Neutrophil (primary cell): ENCODE measurements at regions not wholly inside any gene's neighbourhood (a gene's known extent, or its start where the extent isn't known, plus 50 kb on each side); places are given as distances from the start of the nearest gene placed in this dataset.

ENCODE experiments used
- H3K27ac ChIP-seq: fragments of 200-600 bp; sonication (generic); 2 replicates; pipeline ENCODE4 v1.5.1; 2016; ENCODE audit warnings: mild to moderate bottlenecking, moderate library complexity
- H3K27me3 ChIP-seq: fragments of 200-600 bp; sonication (generic); 2 replicates; pipeline ENCODE4 v1.6.0; 2016; ENCODE audit warnings: mild to moderate bottlenecking
- H3K36me3 ChIP-seq: fragments of 200-600 bp; sonication (generic); 2 replicates; pipeline ENCODE4 v1.5.1; 2017
- H3K4me1 ChIP-seq, 2 experiments: fragments of 200-600 bp in 1 of 2; sonication (generic) in 1 of 2; 1 replicate in 1 of 2; 2 replicates in 1 of 2; pipeline versions ENCODE4 v1.5.1 to v1.6.1; 2013 to 2016; ENCODE audit warnings: low read depth in 1 of 2, low read length in 1 of 2, mild to moderate bottlenecking in 1 of 2, moderate library complexity in 1 of 2; ENCODE audit not compliant: control insufficient read depth in 1 of 2, insufficient read depth in 1 of 2
- H3K4me3 ChIP-seq, 2 experiments: fragments of 200-600 bp in 1 of 2; sonication (generic) in 1 of 2; 1 replicate in 1 of 2; 2 replicates in 1 of 2; pipeline ENCODE4 v1.5.1; 2013 to 2016; ENCODE audit warnings: low read depth in 1 of 2, low read length in 1 of 2, mild to moderate bottlenecking in 1 of 2, moderate library complexity in 1 of 2
- H3K9me3 ChIP-seq: fragments of 200-600 bp; sonication (generic); 2 replicates; pipeline ENCODE4 v1.5.1; 2016
- CTCF ChIP-seq: fragments of 200-600 bp; sonication (generic); IDR thresholded peaks from 2 replicates; pipeline ENCODE4 v1.5.1; 2016; ENCODE audit warnings: antibody characterized with exemption

DNA sequence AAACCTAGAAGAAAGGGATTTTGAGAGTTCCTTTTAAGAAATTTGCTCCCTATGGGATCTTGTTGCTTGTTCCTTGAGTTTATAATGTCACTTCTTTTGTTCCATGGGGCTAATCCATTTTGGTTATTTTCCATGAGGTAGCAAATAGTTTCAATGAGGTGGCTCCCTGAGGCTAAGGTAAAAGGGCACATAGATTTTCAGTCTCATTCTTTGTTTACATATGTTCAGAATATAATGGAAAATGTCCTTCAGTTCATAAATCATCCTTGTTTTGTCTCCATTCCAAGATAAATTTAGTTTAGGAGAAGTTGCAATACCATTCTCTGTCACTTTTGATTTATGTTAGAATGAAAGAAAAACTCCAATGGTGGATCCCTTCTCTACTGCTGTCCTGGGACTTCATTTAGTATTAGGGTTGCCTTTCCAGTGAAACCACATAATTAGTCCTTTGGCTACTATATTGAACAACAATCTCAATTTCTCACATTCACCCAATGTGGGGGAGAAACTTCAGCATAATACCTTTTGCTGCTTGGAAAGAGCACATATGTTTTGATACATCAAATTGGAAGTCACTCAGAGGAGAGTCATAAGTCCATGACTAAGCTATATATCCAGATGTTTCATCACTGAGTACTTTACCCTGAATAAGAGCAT is 80.9 kb upstream of the ADAMTS5 start:
- Histone ChIP-seq H3K4me1 (no peaks in the 10 kb centered on the region), H3K4me3 (no peak overlapping the region), H3K27ac (no peak overlapping the region), H3K36me3 (no peaks in the 10 kb centered on the region), H3K27me3 (no peaks in the 10 kb centered on the region), H3K9me3 (no peaks in the 10 kb centered on the region)
- TF ChIP-seq CTCF: no peak

- Histone ChIP-seq H3K9me3 (no peaks in the 10 kb centered on the region), H3K27me3 (no peaks in the 10 kb centered on the region), H3K4me3 (no peak overlapping the region), H3K36me3 (no peaks in the 10 kb centered on the region), H3K27ac (no peak overlapping the region), H3K4me1 (no peaks in the 10 kb centered on the region)
- TF ChIP-seq CTCF: no peak
Observed at GRCh38 chr21:27047283-27047657, 80.4 kb upstream of the ADAMTS5 start.

DNA sequence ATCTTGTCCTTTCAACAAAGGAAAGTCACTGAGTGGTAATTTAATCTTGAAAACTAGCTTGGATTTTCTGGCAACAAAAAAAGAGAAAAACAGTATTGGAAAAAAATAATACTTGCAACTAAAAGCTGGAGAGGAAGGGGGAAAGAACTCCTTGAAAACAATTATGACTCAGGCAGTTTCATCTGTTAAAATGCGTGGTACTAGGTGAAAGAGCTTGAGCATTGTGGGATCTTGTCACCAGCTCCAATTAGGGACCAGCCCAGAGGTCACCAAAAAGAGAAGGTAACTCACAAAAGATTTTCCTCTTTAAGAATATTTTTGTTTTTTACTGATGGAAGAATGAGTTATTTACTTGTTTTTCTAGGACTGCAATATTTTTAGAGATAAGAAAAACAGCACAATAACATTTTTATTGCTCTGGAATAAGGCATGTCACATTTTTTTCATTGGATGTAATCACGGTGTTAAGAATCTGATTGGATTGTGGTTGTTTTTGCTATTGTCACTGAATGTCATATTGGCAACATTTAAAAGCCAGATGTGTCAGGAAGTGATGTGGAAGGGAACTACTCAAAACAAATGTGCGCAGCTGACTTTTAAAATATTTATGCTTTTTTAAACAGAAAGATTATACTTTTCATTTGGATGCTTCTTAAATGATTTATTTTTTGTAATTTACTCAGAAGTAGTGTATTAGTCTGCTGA is 78.5 kb upstream of the ADAMTS5 start:
- TF ChIP-seq CTCF: no peak
- no peaks in the 10 kb centered on the region for H3K4me1 ChIP-seq
- no peak overlapping the region for H3K27ac ChIP-seq
- H3K36me3 ChIP-seq: no peaks in the 10 kb centered on the region
- H3K4me3 ChIP-seq: no peak overlapping the region
- no peaks in the 10 kb centered on the region for H3K27me3 ChIP-seq
- no peaks in the 10 kb centered on the region for H3K9me3 ChIP-seq

DNA sequence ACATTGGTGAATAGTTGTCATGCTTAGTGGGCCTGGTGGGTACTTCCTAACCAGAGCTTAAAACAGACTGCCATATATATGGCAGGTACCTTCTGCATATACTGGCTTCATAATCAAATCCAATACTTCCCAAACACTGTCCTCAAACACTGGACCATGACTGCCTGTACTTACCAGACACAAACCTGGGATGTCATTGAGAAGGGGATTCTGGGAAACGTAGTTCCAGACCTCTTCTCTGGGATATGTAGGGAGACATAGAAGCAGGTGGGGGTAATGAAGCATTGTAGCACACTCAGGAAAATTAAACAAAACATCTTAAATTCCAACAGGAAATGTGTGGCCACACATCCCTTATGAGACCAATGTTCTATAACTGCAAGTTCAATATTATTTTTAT is 76.5 kb upstream of the ADAMTS5 start:
- TF ChIP-seq CTCF: no peak
- no peak overlapping the region for H3K4me3 ChIP-seq
- H3K4me1 ChIP-seq: no peaks in the 10 kb centered on the region
- H3K36me3 ChIP-seq: no peaks in the 10 kb centered on the region
- H3K9me3 ChIP-seq: no peaks in the 10 kb centered on the region
- no peaks in the 10 kb centered on the region for H3K27me3 ChIP-seq
- H3K27ac ChIP-seq: no peak overlapping the region

DNA sequence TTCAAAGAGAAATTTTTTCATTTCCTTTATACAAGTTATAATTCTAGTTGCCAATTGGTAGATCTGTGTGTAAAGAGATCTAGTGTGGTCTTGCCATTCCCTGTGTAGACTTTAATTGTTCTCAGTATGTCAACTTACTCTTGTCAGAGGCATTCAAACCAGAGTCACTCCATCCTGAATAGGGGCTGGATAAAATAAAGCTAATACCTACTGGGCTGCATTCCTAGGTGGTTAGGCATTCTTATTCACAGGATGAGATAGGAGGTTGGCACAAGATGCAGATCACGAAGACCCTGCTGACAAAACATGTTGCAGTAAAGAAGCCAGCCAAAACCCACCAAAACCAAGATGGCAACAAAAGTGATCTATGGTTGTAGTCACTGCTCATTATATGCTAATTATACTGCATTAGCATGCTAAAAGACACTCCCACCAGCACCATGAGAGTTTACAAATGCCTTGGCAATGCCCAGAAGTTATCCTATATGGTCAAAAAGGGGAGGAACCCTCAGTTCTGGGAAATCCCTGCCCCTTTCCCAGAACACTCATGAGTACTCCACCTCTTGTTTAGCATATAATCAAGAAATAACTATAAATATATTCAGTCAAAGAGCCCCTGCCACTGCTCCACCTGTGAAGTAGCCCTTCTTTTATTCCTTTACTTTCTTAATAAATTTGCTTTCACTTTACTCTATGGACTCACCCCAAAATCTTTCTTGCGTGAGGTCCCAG is 74.0 kb upstream of the ADAMTS5 start:
- no peak overlapping the region for H3K4me3 ChIP-seq
- H3K36me3 ChIP-seq: no peaks in the 10 kb centered on the region
- H3K9me3 ChIP-seq: no peaks in the 10 kb centered on the region
- no peak for TF ChIP-seq CTCF
- no peaks in the 10 kb centered on the region for H3K4me1 ChIP-seq
- no peaks in the 10 kb centered on the region for H3K27me3 ChIP-seq
- H3K27ac ChIP-seq: no peak overlapping the region
